ENCODE measurements at regions not wholly inside any gene's neighbourhood (a gene's known extent, or its start where the extent isn't known, plus 50 kb on each side); places are given as distances from the start of the nearest gene placed in this dataset.

DNA sequence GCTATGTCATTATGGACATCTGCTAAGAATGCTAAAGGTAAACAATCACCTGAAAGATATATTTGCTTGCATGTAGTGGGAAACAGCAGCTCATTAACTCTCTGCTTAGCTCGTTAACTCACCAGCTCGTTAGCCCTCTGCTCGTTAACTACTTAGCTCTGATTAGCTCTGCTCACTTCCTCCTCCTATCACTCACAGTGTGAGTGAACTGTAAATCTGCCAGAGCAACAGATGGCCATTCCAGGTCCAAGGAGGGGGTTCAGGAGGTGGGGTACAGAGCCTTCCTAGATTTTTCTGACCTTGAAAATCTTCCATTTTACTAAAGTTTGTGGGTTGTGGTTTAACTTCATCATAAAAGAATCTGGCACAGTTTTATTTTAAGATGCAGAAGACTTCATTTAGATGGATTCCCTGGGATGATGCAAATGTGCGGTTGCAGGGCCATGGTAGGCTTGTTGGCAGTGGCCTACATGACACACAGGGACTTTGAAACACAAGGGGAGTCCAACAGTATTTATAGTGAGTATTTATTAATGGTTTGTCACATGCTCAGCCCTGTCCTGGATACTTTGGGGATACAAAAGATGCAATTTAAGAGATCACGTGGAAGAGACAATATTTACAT, 1633.7 kb upstream of the CELF4 start:
- H3K9me2 ChIP-seq (ENCODE audit: insufficient read depth): 0 out of 2 replicates have a peak, but pooled peaks cover 15% of the 10 kb centered on the region
- no peak for ATAC-seq
- H4K20me1 ChIP-seq (replicated peaks; ENCODE audit: insufficient read depth): no peaks in the 10 kb centered on the region
- Mint-ChIP-seq H3K36me3 (ENCODE audit: low read depth) (no peaks in the 10 kb centered on the region), H3K4me3 (no peak overlapping the region), H3K27ac (no peak overlapping the region), H3K27me3 (ENCODE audit: insufficient read depth, low read depth, poor library complexity) (no peaks in the 10 kb centered on the region), H3K9me3 (no peaks in the 10 kb centered on the region), H3K4me1 (no peaks in the 10 kb centered on the region)
- no peak overlapping the region for H3K4me3 ChIP-seq
- DNase-seq (ENCODE audit: low spot score): no peak
- no peak for TF ChIP-seq ZNF331 (CRISPR knock-in tag; IDR thresholded peaks at IDR 0.05; ENCODE audit: low read depth)
- TF ChIP-seq CREB1 (CRISPR knock-in tag; IDR thresholded peaks at IDR 0.05; ENCODE audit: low read depth): no peak
- no peak for TF ChIP-seq NANOG (IDR thresholded peaks at IDR 0.05; ENCODE audit: borderline replicate concordance)
- TF ChIP-seq EZH2 (IDR thresholded peaks at IDR 0.05; ENCODE audit: low read depth, unreplicated experiment): no peak
- TF ChIP-seq, protein P1, sequence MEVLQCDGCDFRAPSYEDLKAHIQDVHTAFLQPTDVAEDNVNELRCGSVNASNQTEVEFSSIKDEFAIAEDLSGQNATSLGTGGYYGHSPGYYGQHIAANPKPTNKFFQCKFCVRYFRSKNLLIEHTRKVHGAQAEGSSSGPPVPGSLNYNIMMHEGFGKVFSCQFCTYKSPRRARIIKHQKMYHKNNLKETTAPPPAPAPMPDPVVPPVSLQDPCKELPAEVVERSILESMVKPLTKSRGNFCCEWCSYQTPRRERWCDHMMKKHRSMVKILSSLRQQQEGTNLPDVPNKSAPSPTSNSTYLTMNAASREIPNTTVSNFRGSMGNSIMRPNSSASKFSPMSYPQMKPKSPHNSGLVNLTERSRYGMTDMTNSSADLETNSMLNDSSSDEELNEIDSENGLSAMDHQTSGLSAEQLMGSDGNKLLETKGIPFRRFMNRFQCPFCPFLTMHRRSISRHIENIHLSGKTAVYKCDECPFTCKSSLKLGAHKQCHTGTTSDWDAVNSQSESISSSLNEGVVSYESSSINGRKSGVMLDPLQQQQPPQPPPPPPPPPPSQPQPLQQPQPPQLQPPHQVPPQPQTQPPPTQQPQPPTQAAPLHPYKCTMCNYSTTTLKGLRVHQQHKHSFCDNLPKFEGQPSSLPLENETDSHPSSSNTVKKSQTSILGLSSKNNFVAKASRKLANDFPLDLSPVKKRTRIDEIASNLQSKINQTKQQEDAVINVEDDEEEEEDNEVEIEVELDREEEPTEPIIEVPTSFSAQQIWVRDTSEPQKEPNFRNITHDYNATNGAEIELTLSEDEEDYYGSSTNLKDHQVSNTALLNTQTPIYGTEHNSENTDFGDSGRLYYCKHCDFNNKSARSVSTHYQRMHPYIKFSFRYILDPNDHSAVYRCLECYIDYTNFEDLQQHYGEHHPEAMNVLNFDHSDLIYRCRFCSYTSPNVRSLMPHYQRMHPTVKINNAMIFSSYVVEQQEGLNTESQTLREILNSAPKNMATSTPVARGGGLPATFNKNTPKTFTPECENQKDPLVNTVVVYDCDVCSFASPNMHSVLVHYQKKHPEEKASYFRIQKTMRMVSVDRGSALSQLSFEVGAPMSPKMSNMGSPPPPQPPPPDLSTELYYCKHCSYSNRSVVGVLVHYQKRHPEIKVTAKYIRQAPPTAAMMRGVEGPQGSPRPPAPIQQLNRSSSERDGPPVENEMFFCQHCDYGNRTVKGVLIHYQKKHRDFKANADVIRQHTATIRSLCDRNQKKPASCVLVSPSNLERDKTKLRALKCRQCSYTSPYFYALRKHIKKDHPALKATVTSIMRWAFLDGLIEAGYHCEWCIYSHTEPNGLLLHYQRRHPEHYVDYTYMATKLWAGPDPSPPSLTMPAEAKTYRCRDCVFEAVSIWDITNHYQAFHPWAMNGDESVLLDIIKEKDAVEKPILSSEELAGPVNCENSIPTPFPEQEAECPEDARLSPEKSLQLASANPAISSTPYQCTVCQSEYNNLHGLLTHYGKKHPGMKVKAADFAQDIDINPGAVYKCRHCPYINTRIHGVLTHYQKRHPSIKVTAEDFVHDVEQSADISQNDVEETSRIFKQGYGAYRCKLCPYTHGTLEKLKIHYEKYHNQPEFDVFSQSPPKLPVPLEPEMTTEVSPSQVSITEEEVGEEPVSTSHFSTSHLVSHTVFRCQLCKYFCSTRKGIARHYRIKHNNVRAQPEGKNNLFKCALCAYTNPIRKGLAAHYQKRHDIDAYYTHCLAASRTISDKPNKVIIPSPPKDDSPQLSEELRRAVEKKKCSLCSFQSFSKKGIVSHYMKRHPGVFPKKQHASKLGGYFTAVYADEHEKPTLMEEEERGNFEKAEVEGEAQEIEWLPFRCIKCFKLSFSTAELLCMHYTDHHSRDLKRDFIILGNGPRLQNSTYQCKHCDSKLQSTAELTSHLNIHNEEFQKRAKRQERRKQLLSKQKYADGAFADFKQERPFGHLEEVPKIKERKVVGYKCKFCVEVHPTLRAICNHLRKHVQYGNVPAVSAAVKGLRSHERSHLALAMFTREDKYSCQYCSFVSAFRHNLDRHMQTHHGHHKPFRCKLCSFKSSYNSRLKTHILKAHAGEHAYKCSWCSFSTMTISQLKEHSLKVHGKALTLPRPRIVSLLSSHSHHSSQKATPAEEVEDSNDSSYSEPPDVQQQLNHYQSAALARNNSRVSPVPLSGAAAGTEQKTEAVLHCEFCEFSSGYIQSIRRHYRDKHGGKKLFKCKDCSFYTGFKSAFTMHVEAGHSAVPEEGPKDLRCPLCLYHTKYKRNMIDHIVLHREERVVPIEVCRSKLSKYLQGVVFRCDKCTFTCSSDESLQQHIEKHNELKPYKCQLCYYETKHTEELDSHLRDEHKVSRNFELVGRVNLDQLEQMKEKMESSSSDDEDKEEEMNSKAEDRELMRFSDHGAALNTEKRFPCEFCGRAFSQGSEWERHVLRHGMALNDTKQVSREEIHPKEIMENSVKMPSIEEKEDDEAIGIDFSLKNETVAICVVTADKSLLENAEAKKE (CRISPR knock-in tag; IDR thresholded peaks at IDR 0.05): no peak
- TF ChIP-seq POLR2AphosphoS5 (IDR thresholded peaks at IDR 0.05; ENCODE audit: low read depth): no peak
- TF ChIP-seq, protein P2, sequence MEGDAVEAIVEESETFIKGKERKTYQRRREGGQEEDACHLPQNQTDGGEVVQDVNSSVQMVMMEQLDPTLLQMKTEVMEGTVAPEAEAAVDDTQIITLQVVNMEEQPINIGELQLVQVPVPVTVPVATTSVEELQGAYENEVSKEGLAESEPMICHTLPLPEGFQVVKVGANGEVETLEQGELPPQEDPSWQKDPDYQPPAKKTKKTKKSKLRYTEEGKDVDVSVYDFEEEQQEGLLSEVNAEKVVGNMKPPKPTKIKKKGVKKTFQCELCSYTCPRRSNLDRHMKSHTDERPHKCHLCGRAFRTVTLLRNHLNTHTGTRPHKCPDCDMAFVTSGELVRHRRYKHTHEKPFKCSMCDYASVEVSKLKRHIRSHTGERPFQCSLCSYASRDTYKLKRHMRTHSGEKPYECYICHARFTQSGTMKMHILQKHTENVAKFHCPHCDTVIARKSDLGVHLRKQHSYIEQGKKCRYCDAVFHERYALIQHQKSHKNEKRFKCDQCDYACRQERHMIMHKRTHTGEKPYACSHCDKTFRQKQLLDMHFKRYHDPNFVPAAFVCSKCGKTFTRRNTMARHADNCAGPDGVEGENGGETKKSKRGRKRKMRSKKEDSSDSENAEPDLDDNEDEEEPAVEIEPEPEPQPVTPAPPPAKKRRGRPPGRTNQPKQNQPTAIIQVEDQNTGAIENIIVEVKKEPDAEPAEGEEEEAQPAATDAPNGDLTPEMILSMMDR (conservative IDR thresholded peaks at IDR 0.05; ENCODE audit: low read depth in 2 of 2): no peak
- TF ChIP-seq STAT1 (IDR thresholded peaks at IDR 0.05; ENCODE audit: unreplicated experiment): no peak
- no peak for TF ChIP-seq EZH2phosphoT487 (IDR thresholded peaks at IDR 0.05; ENCODE audit: unreplicated experiment)
- no peaks in the 10 kb centered on the region for H3K27me3 ChIP-seq (ENCODE audit: insufficient read depth)
- H3K4me1 ChIP-seq (ENCODE audit: insufficient read depth): no peaks in the 10 kb centered on the region
- H3F3A ChIP-seq (replicated peaks; ENCODE audit: low read depth): no peaks in the 10 kb centered on the region
- no peak overlapping the region for H2AFZ ChIP-seq
- H3K36me3 ChIP-seq (ENCODE audit: insufficient read depth): no peaks in the 10 kb centered on the region
- H3K79me2 ChIP-seq (replicated peaks; ENCODE audit: insufficient read depth): no peaks in the 10 kb centered on the region
- H3K4me2 ChIP-seq: no peak overlapping the region
- no peak overlapping the region for H3K27ac ChIP-seq (ENCODE audit: low read depth)

Measured in GM23338 (cell line).